Smooth muscle cell (in vitro differentiated cells): ENCODE measurements at regions not wholly inside any gene's neighbourhood (a gene's known extent, or its start where the extent isn't known, plus 50 kb on each side); places are given as distances from the start of the nearest gene placed in this dataset.
A peak's percentile ranks its signal among the peaks of the same experiment; 100 is the strongest.

Experiments used
- DNase-seq: peaks from one replicate; lab custom pipeline; 2025; ENCODE audit not compliant: unreplicated experiment; lab: John Stamatoyannopoulos, UW
- H2AFZ ChIP-seq: fragments of 200-600 bp; sonication (generic); 2 replicates; pipeline ENCODE4 v1.6.0; 2016; ENCODE audit warnings: antibody characterized with exemption, low read depth, mild to moderate bottlenecking
- H3F3A ChIP-seq: fragments of 200-600 bp; sonication (generic); 2 replicates; pipeline ENCODE4 v1.6.0; 2017; ENCODE audit warnings: antibody characterized with exemption, low read depth
- H3K27ac ChIP-seq: fragments of 200-600 bp; sonication (generic); 2 replicates; pipeline ENCODE4 v1.5.1; 2016; ENCODE audit warnings: low read depth, mild to moderate bottlenecking
- H3K27me3 ChIP-seq: fragments of 200-600 bp; sonication (generic); 2 replicates; pipeline ENCODE4 v1.6.1; 2016; ENCODE audit warnings: low read depth, mild to moderate bottlenecking
- H3K36me3 ChIP-seq: fragments of 200-600 bp; sonication (generic); 2 replicates; pipeline ENCODE4 v1.5.1; 2016; ENCODE audit warnings: low read depth
- H3K4me1 ChIP-seq: fragments of 200-600 bp; sonication (generic); 2 replicates; pipeline ENCODE4 v1.5.1; 2016; ENCODE audit warnings: low read depth
- H3K4me2 ChIP-seq: fragments of 200-600 bp; sonication (generic); 2 replicates; pipeline ENCODE4 v1.6.0; 2016; ENCODE audit warnings: mild to moderate bottlenecking
- H3K4me3 ChIP-seq: fragments of 200-600 bp; sonication (generic); 2 replicates; pipeline ENCODE4 v1.5.1; 2016; ENCODE audit warnings: mild to moderate bottlenecking
- H3K79me2 ChIP-seq: fragments of 200-600 bp; sonication (generic); 2 replicates; pipeline ENCODE4 v1.6.0; 2016; ENCODE audit warnings: low read depth, mild to moderate bottlenecking
- H3K9ac ChIP-seq: fragments of 200-600 bp; sonication (generic); 2 replicates; pipeline ENCODE4 v1.6.0; 2016; ENCODE audit warnings: low read depth
- H3K9me3 ChIP-seq: fragments of 200-600 bp; sonication (generic); replicated peaks from 2 replicates; pipeline ENCODE4 v1.5.1; 2016; ENCODE audit warnings: low read depth
- H4K20me1 ChIP-seq: fragments of 200-600 bp; sonication (generic); 2 replicates; pipeline ENCODE4 v1.6.0; 2016; ENCODE audit warnings: low read depth
- whole genome bisulfite sequencing: methylation state at CpG from one replicate; pipeline ENCODE4 v1.1.7; 2016; ENCODE audit warnings: low lambda C conversion rate; 5-methylcytosine and 5-hydroxymethylcytosine counted together
- TF ChIP-seq, protein P1 (sequence below): fragments of 200-600 bp; sonication (generic); IDR thresholded peaks from 2 replicates; pipeline ENCODE4 v1.5.1; 2017; ENCODE audit warnings: borderline replicate concordance, mild to moderate bottlenecking, antibody characterized with exemption; ENCODE audit not compliant: insufficient read depth, poor library complexity, severe bottlenecking

GRCh38 chr6:3592371-3592941, 135.6 kb upstream of the SLC22A23 start:
- H4K20me1 ChIP-seq, result no peaks in the 10 kb centered on the region
- no peaks in the 10 kb centered on the region for H3K27me3 ChIP-seq
- H3K79me2 ChIP-seq, result no peaks in the 10 kb centered on the region
- H3K36me3 ChIP-seq, result no peaks in the 10 kb centered on the region
- H2AFZ ChIP-seq, result no peak overlapping the region
- TF ChIP-seq, protein P1, sequence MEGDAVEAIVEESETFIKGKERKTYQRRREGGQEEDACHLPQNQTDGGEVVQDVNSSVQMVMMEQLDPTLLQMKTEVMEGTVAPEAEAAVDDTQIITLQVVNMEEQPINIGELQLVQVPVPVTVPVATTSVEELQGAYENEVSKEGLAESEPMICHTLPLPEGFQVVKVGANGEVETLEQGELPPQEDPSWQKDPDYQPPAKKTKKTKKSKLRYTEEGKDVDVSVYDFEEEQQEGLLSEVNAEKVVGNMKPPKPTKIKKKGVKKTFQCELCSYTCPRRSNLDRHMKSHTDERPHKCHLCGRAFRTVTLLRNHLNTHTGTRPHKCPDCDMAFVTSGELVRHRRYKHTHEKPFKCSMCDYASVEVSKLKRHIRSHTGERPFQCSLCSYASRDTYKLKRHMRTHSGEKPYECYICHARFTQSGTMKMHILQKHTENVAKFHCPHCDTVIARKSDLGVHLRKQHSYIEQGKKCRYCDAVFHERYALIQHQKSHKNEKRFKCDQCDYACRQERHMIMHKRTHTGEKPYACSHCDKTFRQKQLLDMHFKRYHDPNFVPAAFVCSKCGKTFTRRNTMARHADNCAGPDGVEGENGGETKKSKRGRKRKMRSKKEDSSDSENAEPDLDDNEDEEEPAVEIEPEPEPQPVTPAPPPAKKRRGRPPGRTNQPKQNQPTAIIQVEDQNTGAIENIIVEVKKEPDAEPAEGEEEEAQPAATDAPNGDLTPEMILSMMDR, result no peak
- H3K4me2 ChIP-seq, result no peak overlapping the region
- H3F3A ChIP-seq, result no peaks in the 10 kb centered on the region
- no peaks in the 10 kb centered on the region for H3K4me1 ChIP-seq
- 77% methylated on average over 7 of the region's 7 CpGs for WGBS
- no peak for DNase-seq
- H3K9ac ChIP-seq, result no peak overlapping the region
- H3K9me3 ChIP-seq, result no peaks in the 10 kb centered on the region
- peak overlapping the region; percentile 29 for H3K27ac ChIP-seq
- no peak overlapping the region for H3K4me3 ChIP-seq

GRCh38 chr6:3591970-3592369, 135.1 kb upstream of the SLC22A23 start:
- Histone ChIP-seq H3K9me3 (no peaks in the 10 kb centered on the region), H3K9ac (no peak overlapping the region), H3K4me1 (no peaks in the 10 kb centered on the region), H3K36me3 (no peaks in the 10 kb centered on the region), H3K79me2 (no peaks in the 10 kb centered on the region), H3K4me2 (no peak overlapping the region), H3K27me3 (no peaks in the 10 kb centered on the region), H4K20me1 (no peaks in the 10 kb centered on the region), H3F3A (no peaks in the 10 kb centered on the region), H3K4me3 (no peak overlapping the region), H2AFZ (no peak overlapping the region), H3K27ac (peak overlapping the region; percentile 29)
- 98% methylated on average over 1 of the region's 1 CpG for WGBS
- TF ChIP-seq, protein P1, result no peak
- DNase-seq, result no peak

DNA sequence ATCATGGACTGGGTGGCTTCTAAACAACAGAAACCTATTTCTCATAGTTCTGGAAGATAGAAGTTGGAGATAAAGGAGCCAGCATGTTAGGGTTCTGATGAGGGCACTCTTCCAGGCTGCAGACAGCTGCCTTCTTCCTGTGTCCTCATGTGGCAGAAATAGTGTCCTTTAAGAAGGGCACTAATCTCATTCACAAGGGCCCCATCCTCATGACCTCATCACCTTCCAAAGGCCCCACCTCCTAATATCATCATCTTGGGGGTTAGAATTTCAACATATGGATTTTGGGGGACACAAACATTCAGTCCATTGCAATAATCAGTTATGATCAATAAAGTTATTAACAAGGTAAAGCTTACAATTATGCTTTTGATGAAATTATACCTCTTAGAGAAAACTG, 130.8 kb upstream of the SLC22A23 start:
- no peaks in the 10 kb centered on the region for H4K20me1 ChIP-seq
- no peaks in the 10 kb centered on the region for H3K9me3 ChIP-seq
- TF ChIP-seq, protein P1, result no peak
- peaks cover 8% of the 10 kb centered on the region for H3K27me3 ChIP-seq
- no peaks in the 10 kb centered on the region for H3F3A ChIP-seq
- H2AFZ ChIP-seq, result no peak overlapping the region
- no peak overlapping the region for H3K27ac ChIP-seq
- no peak overlapping the region for H3K4me3 ChIP-seq
- no peak overlapping the region for H3K9ac ChIP-seq
- no peaks in the 10 kb centered on the region for H3K4me1 ChIP-seq
- H3K36me3 ChIP-seq, result no peaks in the 10 kb centered on the region
- no peaks in the 10 kb centered on the region for H3K79me2 ChIP-seq
- H3K4me2 ChIP-seq, result no peak overlapping the region
- DNase-seq, result no peak

GRCh38 chr6:3585320-3585935, 128.6 kb upstream of the SLC22A23 start:
- no peaks in the 10 kb centered on the region for H3K79me2 ChIP-seq
- H3F3A ChIP-seq, result no peaks in the 10 kb centered on the region
- no peak overlapping the region for H3K4me3 ChIP-seq
- no peaks in the 10 kb centered on the region for H3K9me3 ChIP-seq
- no peaks in the 10 kb centered on the region for H3K4me1 ChIP-seq
- H3K36me3 ChIP-seq, result no peaks in the 10 kb centered on the region
- no peak overlapping the region for H2AFZ ChIP-seq
- WGBS, result 90% methylated on average over 5 of the region's 5 CpGs
- no peak overlapping the region for H3K9ac ChIP-seq
- H4K20me1 ChIP-seq, result no peaks in the 10 kb centered on the region
- H3K27me3 ChIP-seq, result peaks cover 8% of the 10 kb centered on the region
- TF ChIP-seq, protein P1, result no peak
- no peak overlapping the region for H3K4me2 ChIP-seq
- no peak for DNase-seq
- H3K27ac ChIP-seq, result no peak overlapping the region
